Keratinocyte (primary cell): ENCODE measurements at regions not wholly inside any gene's neighbourhood (a gene's known extent, or its start where the extent isn't known, plus 50 kb on each side); places are given as distances from the start of the nearest gene placed in this dataset.

Experiments
- DNase-seq: peaks from one replicate; pipeline ENCODE4 v3.0.0-alpha.2; 2011; ENCODE audit warnings: low read depth, missing footprints, low spot score
- FAIRE-seq: peaks from 2 replicates; lab custom pipeline; 2011; peaks lifted over from hg19 to GRCh38; lab: Jason Lieb, UNC
- H2AFZ ChIP-seq: 2 replicates; pipeline ENCODE4 v1.6.0; 2012; ENCODE audit warnings: low read length, control low read depth, inconsistent platforms; ENCODE audit not compliant: control insufficient read depth
- H3K27ac ChIP-seq: 2 replicates; pipeline ENCODE4 v1.5.1; 2011; ENCODE audit warnings: low read length; ENCODE audit not compliant: control insufficient read depth, insufficient read depth
- H3K27me3 ChIP-seq: 3 replicates; pipeline ENCODE4 v1.6.0; 2011; ENCODE audit warnings: low read length; ENCODE audit not compliant: control insufficient read depth, insufficient read depth; ENCODE audit errors: extremely low read depth
- H3K36me3 ChIP-seq, 2 experiments: 2 replicates in 1 of 2; 3 replicates in 1 of 2; pipeline ENCODE4 v1.5.1; 2011; ENCODE audit warnings: low read length in 2 of 2, mild to moderate bottlenecking in 1 of 2; ENCODE audit not compliant: control insufficient read depth in 2 of 2, insufficient read depth in 2 of 2; ENCODE audit errors: extremely low read depth in 1 of 2
- H3K4me1 ChIP-seq: 3 replicates; pipeline ENCODE4 v1.5.1; 2011; ENCODE audit warnings: low read length; ENCODE audit not compliant: control insufficient read depth, insufficient read depth; ENCODE audit errors: extremely low read depth
- H3K4me2 ChIP-seq: 3 replicates; pipeline ENCODE4 v1.6.0; 2011; ENCODE audit warnings: low read depth, low read length; ENCODE audit not compliant: control insufficient read depth, insufficient read depth; ENCODE audit errors: extremely low read depth
- H3K4me3 ChIP-seq, 3 experiments: fragments of 200-600 bp in 1 of 3; sonication (generic) in 1 of 3; 2 replicates in 2 of 3; 3 replicates in 1 of 3; pipeline ENCODE4 v1.5.1; 2011 to 2016; ENCODE audit warnings: low read length in 3 of 3, mild to moderate bottlenecking in 3 of 3, control low read depth in 2 of 3, inconsistent platforms in 1 of 3, low read depth in 1 of 3, mixed read lengths in 1 of 3, mixed run types in 1 of 3, moderate library complexity in 1 of 3; ENCODE audit not compliant: control insufficient read depth in 2 of 3, insufficient read depth in 2 of 3; ENCODE audit errors: extremely low read depth in 1 of 3
- H3K79me2 ChIP-seq: 2 replicates; pipeline ENCODE4 v1.6.0; 2012; ENCODE audit warnings: low read length; ENCODE audit not compliant: control insufficient read depth, insufficient read depth
- H3K9ac ChIP-seq: 3 replicates; pipeline ENCODE4 v1.6.0; 2011; ENCODE audit warnings: low read length; ENCODE audit not compliant: control insufficient read depth, insufficient read depth; ENCODE audit errors: extremely low read depth
- H3K9me1 ChIP-seq: 3 replicates; pipeline ENCODE4 v1.6.0; 2011; ENCODE audit warnings: low read length; ENCODE audit not compliant: control insufficient read depth, insufficient read depth; ENCODE audit errors: extremely low read depth
- H3K9me3 ChIP-seq: 2 replicates; pipeline ENCODE4 v1.5.1; 2012; ENCODE audit warnings: low read depth, low read length; ENCODE audit not compliant: control insufficient read depth
- H4K20me1 ChIP-seq: 3 replicates; pipeline ENCODE4 v1.6.0; 2011; ENCODE audit warnings: low read length; ENCODE audit not compliant: control insufficient read depth, insufficient read depth; ENCODE audit errors: extremely low read depth
- CTCF ChIP-seq, 3 experiments: IDR thresholded peaks in 1 of 3; conservative IDR thresholded peaks in 1 of 3; optimal IDR thresholded peaks in 1 of 3; 2 replicates in 2 of 3; 3 replicates in 1 of 3; pipeline versions ENCODE3 to v1.5.1; 2011; ENCODE audit warnings: low read length in 3 of 3, mild to moderate bottlenecking in 3 of 3, moderate library complexity in 2 of 3, control low read depth in 1 of 3, inconsistent platforms in 1 of 3; ENCODE audit not compliant: insufficient read depth in 2 of 3; ENCODE audit errors: extremely low read depth in 1 of 3
- EZH2 ChIP-seq: IDR thresholded peaks from one replicate; pipeline ENCODE4 v1.6.1; 2012; ENCODE audit warnings: inconsistent platforms, mild to moderate bottlenecking, low read length, moderate library complexity
- dilution Hi-C: fragments of 300-500 bp; cut with MboI; formaldehyde crosslinking; loops from one replicate; pipeline ENCODE4 v1.7.0; 2020; ENCODE audit warnings: low sequenced_read_pairs; ENCODE audit not compliant: extremely low pct_ligation_motif_present

GRCh38 chr10:132995909-132996602, 53.7 kb upstream of the CFAP46 start:
- Histone ChIP-seq H3K4me1 (no peaks in the 10 kb centered on the region), H3K4me3 (no peak overlapping the region), H3K9me3 (no peaks in the 10 kb centered on the region), H4K20me1 (no peaks in the 10 kb centered on the region), H3K36me3 (no peaks in the 10 kb centered on the region), H3K9me1 (no peaks in the 10 kb centered on the region), H2AFZ (no peak overlapping the region), H3K4me2 (no peak overlapping the region), H3K27me3 (peaks cover 18% of the 10 kb centered on the region), H3K79me2 (no peaks in the 10 kb centered on the region), H3K9ac (no peak overlapping the region), H3K27ac (no peak overlapping the region)
- dilution Hi-C loops: loop anchor here (10.0 kb wide), 1 partner anchor 49 kb away; no protein-coding TSS in a partner anchor
- TF ChIP-seq EZH2: no peak
- TF ChIP-seq CTCF (optimal IDR thresholded peaks at IDR 0.05 in 1 of 3, IDR thresholded peaks at IDR 0.05 in 1 of 3, conservative IDR thresholded peaks at IDR 0.05 in 1 of 3; ENCODE audit: extremely low read depth in 1 of 3, insufficient read depth in 2 of 3, low read length in 3 of 3): no peak
- no peak for DNase-seq
- FAIRE-seq: no peak

- H3K79me2 ChIP-seq: no peaks in the 10 kb centered on the region
- no peak overlapping the region for H3K4me3 ChIP-seq
- dilution Hi-C loops: loop anchor here (10.0 kb wide), 1 partner anchor 50 kb away; no protein-coding TSS in a partner anchor
- no peaks in the 10 kb centered on the region for H4K20me1 ChIP-seq
- DNase-seq: no peak
- TF ChIP-seq CTCF (optimal IDR thresholded peaks at IDR 0.05 in 1 of 3, IDR thresholded peaks at IDR 0.05 in 1 of 3, conservative IDR thresholded peaks at IDR 0.05 in 1 of 3; ENCODE audit: extremely low read depth in 1 of 3, insufficient read depth in 2 of 3, low read length in 3 of 3) (no peak), EZH2 (no peak)
- H3K27ac ChIP-seq: no peak overlapping the region
- no peaks in the 10 kb centered on the region for H3K9me3 ChIP-seq
- H3K27me3 ChIP-seq: peaks cover 18% of the 10 kb centered on the region
- no peaks in the 10 kb centered on the region for H3K4me1 ChIP-seq
- H3K9me1 ChIP-seq: no peaks in the 10 kb centered on the region
- no peak overlapping the region for H3K4me2 ChIP-seq
- H2AFZ ChIP-seq: no peak overlapping the region
- H3K36me3 ChIP-seq: no peaks in the 10 kb centered on the region
- FAIRE-seq: no peak
- no peak overlapping the region for H3K9ac ChIP-seq
These were observed 52.4 kb upstream of the CFAP46 start for GRCh38 chr10:132994811-132995210.
